ENCODE measurements at regions not wholly inside any gene's neighbourhood (a gene's known extent, or its start where the extent isn't known, plus 50 kb on each side); places are given as distances from the start of the nearest gene placed in this dataset.

GRCh38 chr1:98487620-98488019 is 173.9 kb upstream of the SNX7 start:
- no peak overlapping the region for H3K27ac ChIP-seq (ENCODE audit: low read depth in 2 of 2, low read length in 2 of 2)
- no peaks in the 10 kb centered on the region for H3K9me3 ChIP-seq (ENCODE audit: control insufficient read depth in 2 of 2, low read length in 2 of 2)
- H3K4me1 ChIP-seq (ENCODE audit: control insufficient read depth in 2 of 2, insufficient read depth in 2 of 2, low read length in 2 of 2) = no peaks in the 10 kb centered on the region
- H3K4me3 ChIP-seq (ENCODE audit: low read length in 2 of 2) = no peak overlapping the region
- no peaks in the 10 kb centered on the region for H3K27me3 ChIP-seq (ENCODE audit: control insufficient read depth in 2 of 2, insufficient read depth in 2 of 2, low read length in 2 of 2)
- H3K36me3 ChIP-seq (ENCODE audit: control insufficient read depth in 2 of 2, insufficient read depth in 2 of 2, low read length in 2 of 2) = no peaks in the 10 kb centered on the region
- no peak overlapping the region for H3K9ac ChIP-seq (ENCODE audit: low read depth in 1 of 2, low read length in 2 of 2)

DNA sequence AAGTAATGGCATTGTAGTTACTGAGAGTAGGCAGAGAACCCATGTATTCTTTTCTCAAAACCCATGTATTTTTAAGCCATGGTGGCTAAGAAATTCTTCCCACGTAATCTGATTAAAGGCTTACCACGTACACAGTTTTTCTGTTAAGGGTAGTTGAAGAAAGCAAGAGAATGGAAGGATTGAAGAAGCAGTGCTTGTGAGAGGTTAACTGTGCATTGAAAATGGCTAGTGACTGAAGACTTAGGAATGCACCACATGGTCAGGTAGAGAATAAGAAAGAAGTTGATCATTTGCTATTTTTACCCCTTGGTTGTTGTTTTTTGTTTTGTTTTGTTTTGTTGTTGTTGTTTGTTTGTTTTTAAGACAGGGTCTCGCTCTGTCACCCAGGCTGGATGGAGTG is 178.9 kb upstream of the SNX7 start:
- no peaks in the 10 kb centered on the region for H3K4me1 ChIP-seq (ENCODE audit: control insufficient read depth in 2 of 2, insufficient read depth in 2 of 2, low read length in 2 of 2)
- H3K27me3 ChIP-seq (ENCODE audit: control insufficient read depth in 2 of 2, insufficient read depth in 2 of 2, low read length in 2 of 2) = no peaks in the 10 kb centered on the region
- H3K27ac ChIP-seq (ENCODE audit: low read depth in 2 of 2, low read length in 2 of 2) = no peak overlapping the region
- H3K9ac ChIP-seq (ENCODE audit: low read depth in 1 of 2, low read length in 2 of 2) = no peak overlapping the region
- no peak overlapping the region for H3K4me3 ChIP-seq (ENCODE audit: low read length in 2 of 2)
- no peaks in the 10 kb centered on the region for H3K9me3 ChIP-seq (ENCODE audit: control insufficient read depth in 2 of 2, low read length in 2 of 2)
- H3K36me3 ChIP-seq (ENCODE audit: control insufficient read depth in 2 of 2, insufficient read depth in 2 of 2, low read length in 2 of 2) = no peaks in the 10 kb centered on the region

- H3K9me3 ChIP-seq (ENCODE audit: control insufficient read depth in 2 of 2, low read length in 2 of 2) = no peaks in the 10 kb centered on the region
- H3K27ac ChIP-seq (ENCODE audit: low read depth in 2 of 2, low read length in 2 of 2) = no peak overlapping the region
- H3K9ac ChIP-seq (ENCODE audit: low read depth in 1 of 2, low read length in 2 of 2) = no peak overlapping the region
- H3K36me3 ChIP-seq (ENCODE audit: control insufficient read depth in 2 of 2, insufficient read depth in 2 of 2, low read length in 2 of 2) = no peaks in the 10 kb centered on the region
- H3K27me3 ChIP-seq (ENCODE audit: control insufficient read depth in 2 of 2, insufficient read depth in 2 of 2, low read length in 2 of 2) = no peaks in the 10 kb centered on the region
- no peak overlapping the region for H3K4me3 ChIP-seq (ENCODE audit: low read length in 2 of 2)
- H3K4me1 ChIP-seq (ENCODE audit: control insufficient read depth in 2 of 2, insufficient read depth in 2 of 2, low read length in 2 of 2) = no peaks in the 10 kb centered on the region
These were observed 181.2 kb upstream of the SNX7 start for GRCh38 chr1:98480271-98480670.

DNA sequence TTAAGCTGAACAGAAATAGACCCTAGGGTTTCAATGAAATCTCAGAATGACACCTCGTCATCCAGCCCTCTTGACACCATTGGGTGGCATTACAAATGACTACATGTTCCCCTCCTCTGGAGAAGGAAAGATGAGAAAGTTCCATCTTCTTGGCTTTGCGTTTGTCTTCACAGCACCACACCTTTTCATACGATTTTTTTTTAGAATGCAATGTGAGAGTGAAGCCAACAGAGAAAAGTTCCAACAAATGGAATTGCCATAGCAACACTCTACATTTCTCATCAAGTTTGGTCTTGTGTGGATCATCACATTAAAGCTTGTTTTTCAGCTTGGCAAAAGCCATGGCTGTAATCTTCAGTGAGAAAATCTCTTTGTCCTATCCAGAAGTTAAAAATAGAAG is 183.4 kb upstream of the SNX7 start:
- no peak overlapping the region for H3K9ac ChIP-seq (ENCODE audit: low read depth in 1 of 2, low read length in 2 of 2)
- no peaks in the 10 kb centered on the region for H3K9me3 ChIP-seq (ENCODE audit: control insufficient read depth in 2 of 2, low read length in 2 of 2)
- H3K36me3 ChIP-seq (ENCODE audit: control insufficient read depth in 2 of 2, insufficient read depth in 2 of 2, low read length in 2 of 2) = no peaks in the 10 kb centered on the region

DNA sequence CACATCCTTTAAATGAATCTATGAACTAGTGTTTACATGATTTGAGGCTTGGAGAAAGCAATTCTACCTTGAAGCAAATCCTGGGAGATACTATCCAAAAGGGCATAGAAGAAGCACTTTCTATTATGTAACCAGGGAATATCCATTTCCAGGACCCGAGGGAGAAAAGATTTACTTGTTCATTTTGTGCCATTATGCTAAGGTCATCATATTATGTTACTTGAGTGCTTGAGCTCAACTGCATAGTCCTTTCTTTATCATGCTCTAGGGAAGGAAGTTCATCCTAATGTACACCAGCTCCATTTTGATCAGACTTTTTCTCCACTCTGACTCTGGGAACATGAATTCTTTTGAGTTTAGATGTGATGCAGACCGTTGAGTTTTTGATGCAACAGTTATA is 188.6 kb upstream of the SNX7 start:
- H3K9me3 ChIP-seq (ENCODE audit: control insufficient read depth in 2 of 2, low read length in 2 of 2) = no peaks in the 10 kb centered on the region
- H3K27ac ChIP-seq (ENCODE audit: low read depth in 2 of 2, low read length in 2 of 2) = no peak overlapping the region
- no peaks in the 10 kb centered on the region for H3K27me3 ChIP-seq (ENCODE audit: control insufficient read depth in 2 of 2, insufficient read depth in 2 of 2, low read length in 2 of 2)
- no peaks in the 10 kb centered on the region for H3K4me1 ChIP-seq (ENCODE audit: control insufficient read depth in 2 of 2, insufficient read depth in 2 of 2, low read length in 2 of 2)
- no peak overlapping the region for H3K9ac ChIP-seq (ENCODE audit: low read depth in 1 of 2, low read length in 2 of 2)
- no peaks in the 10 kb centered on the region for H3K36me3 ChIP-seq (ENCODE audit: control insufficient read depth in 2 of 2, insufficient read depth in 2 of 2, low read length in 2 of 2)
- H3K4me3 ChIP-seq (ENCODE audit: low read length in 2 of 2) = no peak overlapping the region

More for the DNA sequence above, 183.4 kb upstream of the SNX7 start:
- no peaks in the 10 kb centered on the region for H3K27me3 ChIP-seq (ENCODE audit: control insufficient read depth in 2 of 2, insufficient read depth in 2 of 2, low read length in 2 of 2)
- no peak overlapping the region for H3K27ac ChIP-seq (ENCODE audit: low read depth in 2 of 2, low read length in 2 of 2)
- H3K4me1 ChIP-seq (ENCODE audit: control insufficient read depth in 2 of 2, insufficient read depth in 2 of 2, low read length in 2 of 2) = no peaks in the 10 kb centered on the region
- no peak overlapping the region for H3K4me3 ChIP-seq (ENCODE audit: low read length in 2 of 2)

GRCh38 chr1:98471633-98472032 is 189.9 kb upstream of the SNX7 start:
- H3K9me3 ChIP-seq (ENCODE audit: control insufficient read depth in 2 of 2, low read length in 2 of 2) = no peaks in the 10 kb centered on the region
- no peaks in the 10 kb centered on the region for H3K4me1 ChIP-seq (ENCODE audit: control insufficient read depth in 2 of 2, insufficient read depth in 2 of 2, low read length in 2 of 2)
- H3K9ac ChIP-seq (ENCODE audit: low read depth in 1 of 2, low read length in 2 of 2) = no peak overlapping the region
- H3K4me3 ChIP-seq (ENCODE audit: low read length in 2 of 2) = no peak overlapping the region
- H3K36me3 ChIP-seq (ENCODE audit: control insufficient read depth in 2 of 2, insufficient read depth in 2 of 2, low read length in 2 of 2) = no peaks in the 10 kb centered on the region
- no peaks in the 10 kb centered on the region for H3K27me3 ChIP-seq (ENCODE audit: control insufficient read depth in 2 of 2, insufficient read depth in 2 of 2, low read length in 2 of 2)
- H3K27ac ChIP-seq (ENCODE audit: low read depth in 2 of 2, low read length in 2 of 2) = no peak overlapping the region

DNA sequence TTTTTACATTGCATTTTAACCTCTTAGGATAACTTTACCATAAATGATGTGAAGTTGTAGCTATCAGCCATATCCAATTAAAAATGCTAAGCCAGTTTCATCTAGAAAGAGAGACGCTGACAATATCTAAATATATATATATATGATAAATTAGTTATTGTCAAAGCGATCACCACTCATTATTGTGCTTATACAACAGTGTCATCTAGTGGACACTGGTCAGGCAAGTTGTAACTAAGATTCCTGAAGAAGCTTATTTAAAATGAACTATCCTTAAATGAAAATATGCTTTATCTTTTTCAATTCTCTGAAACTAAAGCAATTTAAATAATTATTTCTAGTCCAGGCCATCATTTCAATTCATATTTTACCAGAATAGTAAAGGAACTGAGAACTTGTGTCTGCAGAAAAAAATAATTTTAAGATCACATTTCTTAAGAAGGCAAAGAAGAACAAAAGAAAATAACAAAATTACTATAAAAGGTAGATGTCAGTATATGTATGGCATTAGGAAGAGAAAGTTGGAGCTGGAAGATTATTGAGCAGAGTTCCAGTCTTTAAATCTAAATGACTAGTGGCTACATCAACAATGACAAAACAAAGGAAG is 193.3 kb upstream of the SNX7 start:
- H3K27ac ChIP-seq (ENCODE audit: low read depth in 2 of 2, low read length in 2 of 2) = no peak overlapping the region
- H3K27me3 ChIP-seq (ENCODE audit: control insufficient read depth in 2 of 2, insufficient read depth in 2 of 2, low read length in 2 of 2) = no peaks in the 10 kb centered on the region
- H3K9ac ChIP-seq (ENCODE audit: low read depth in 1 of 2, low read length in 2 of 2) = no peak overlapping the region
- H3K9me3 ChIP-seq (ENCODE audit: control insufficient read depth in 2 of 2, low read length in 2 of 2) = no peaks in the 10 kb centered on the region
- no peaks in the 10 kb centered on the region for H3K36me3 ChIP-seq (ENCODE audit: control insufficient read depth in 2 of 2, insufficient read depth in 2 of 2, low read length in 2 of 2)
- no peaks in the 10 kb centered on the region for H3K4me1 ChIP-seq (ENCODE audit: control insufficient read depth in 2 of 2, insufficient read depth in 2 of 2, low read length in 2 of 2)
- H3K4me3 ChIP-seq (ENCODE audit: low read length in 2 of 2) = no peak overlapping the region

DNA sequence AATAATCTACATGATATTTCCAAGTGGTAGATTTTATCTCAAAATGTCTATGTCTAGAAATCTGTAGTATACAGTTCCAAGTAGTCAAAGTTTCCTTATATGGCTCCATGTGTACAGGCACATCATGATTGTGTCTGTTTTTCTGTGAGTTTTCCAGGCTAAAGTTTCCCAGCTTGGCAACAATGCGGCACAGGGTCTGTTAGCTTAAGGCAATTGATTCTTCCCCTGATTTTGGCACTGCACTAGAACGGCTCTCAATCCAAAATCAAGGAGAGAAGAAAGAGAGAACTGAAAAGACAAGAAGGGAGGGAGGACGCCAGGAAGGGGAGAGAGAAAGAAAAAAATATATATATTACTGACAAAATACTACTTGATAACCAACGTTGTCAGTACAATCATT is 193.9 kb upstream of the SNX7 start:
- Histone ChIP-seq H3K9me3 (ENCODE audit: control insufficient read depth in 2 of 2, low read length in 2 of 2) (no peaks in the 10 kb centered on the region), H3K4me3 (ENCODE audit: low read length in 2 of 2) (no peak overlapping the region)

DNA sequence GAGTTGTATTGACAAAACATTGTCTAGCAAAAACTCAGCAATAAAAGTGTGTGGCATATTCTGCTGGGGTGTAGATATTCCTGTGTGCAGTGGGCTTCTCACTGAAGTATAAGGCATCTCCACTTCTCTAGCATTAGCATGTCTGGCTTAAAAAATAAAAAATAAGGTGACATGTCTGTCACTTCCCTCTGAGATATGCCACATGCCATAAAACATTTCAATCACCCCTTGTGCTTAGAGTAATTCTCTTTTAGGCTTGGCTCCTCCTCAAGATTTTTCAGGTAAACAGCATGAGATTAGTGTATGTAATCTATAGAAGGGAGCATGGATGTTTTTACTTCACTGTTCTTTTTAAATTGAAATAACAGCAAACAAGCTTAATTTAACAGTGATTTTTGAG is 194.4 kb upstream of the SNX7 start:
- Histone ChIP-seq H3K9ac (ENCODE audit: low read depth in 1 of 2, low read length in 2 of 2) (no peak overlapping the region), H3K9me3 (ENCODE audit: control insufficient read depth in 2 of 2, low read length in 2 of 2) (no peaks in the 10 kb centered on the region), H3K27me3 (ENCODE audit: control insufficient read depth in 2 of 2, insufficient read depth in 2 of 2, low read length in 2 of 2) (no peaks in the 10 kb centered on the region), H3K4me3 (ENCODE audit: low read length in 2 of 2) (no peak overlapping the region), H3K4me1 (ENCODE audit: control insufficient read depth in 2 of 2, insufficient read depth in 2 of 2, low read length in 2 of 2) (no peaks in the 10 kb centered on the region), H3K27ac (ENCODE audit: low read depth in 2 of 2, low read length in 2 of 2) (no peak overlapping the region), H3K36me3 (ENCODE audit: control insufficient read depth in 2 of 2, insufficient read depth in 2 of 2, low read length in 2 of 2) (no peaks in the 10 kb centered on the region)

More for the DNA sequence above, 193.9 kb upstream of the SNX7 start:
- Histone ChIP-seq H3K4me1 (ENCODE audit: control insufficient read depth in 2 of 2, insufficient read depth in 2 of 2, low read length in 2 of 2) (no peaks in the 10 kb centered on the region), H3K9ac (ENCODE audit: low read depth in 1 of 2, low read length in 2 of 2) (no peak overlapping the region), H3K27ac (ENCODE audit: low read depth in 2 of 2, low read length in 2 of 2) (no peak overlapping the region), H3K27me3 (ENCODE audit: control insufficient read depth in 2 of 2, insufficient read depth in 2 of 2, low read length in 2 of 2) (no peaks in the 10 kb centered on the region), H3K36me3 (ENCODE audit: control insufficient read depth in 2 of 2, insufficient read depth in 2 of 2, low read length in 2 of 2) (no peaks in the 10 kb centered on the region)

GRCh38 chr1:98461873-98462385 is 199.6 kb upstream of the SNX7 start:
- H3K27me3 ChIP-seq (ENCODE audit: control insufficient read depth in 2 of 2, insufficient read depth in 2 of 2, low read length in 2 of 2) = no peaks in the 10 kb centered on the region
- no peak overlapping the region for H3K27ac ChIP-seq (ENCODE audit: low read depth in 2 of 2, low read length in 2 of 2)
- H3K9me3 ChIP-seq (ENCODE audit: control insufficient read depth in 2 of 2, low read length in 2 of 2) = no peaks in the 10 kb centered on the region
- H3K4me3 ChIP-seq (ENCODE audit: low read length in 2 of 2) = no peak overlapping the region
- no peaks in the 10 kb centered on the region for H3K36me3 ChIP-seq (ENCODE audit: control insufficient read depth in 2 of 2, insufficient read depth in 2 of 2, low read length in 2 of 2)
- no peak overlapping the region for H3K9ac ChIP-seq (ENCODE audit: low read depth in 1 of 2, low read length in 2 of 2)
- H3K4me1 ChIP-seq (ENCODE audit: control insufficient read depth in 2 of 2, insufficient read depth in 2 of 2, low read length in 2 of 2) = no peaks in the 10 kb centered on the region

- Histone ChIP-seq H3K9ac (ENCODE audit: low read depth in 1 of 2, low read length in 2 of 2) (no peak overlapping the region), H3K4me1 (ENCODE audit: control insufficient read depth in 2 of 2, insufficient read depth in 2 of 2, low read length in 2 of 2) (no peaks in the 10 kb centered on the region), H3K9me3 (ENCODE audit: control insufficient read depth in 2 of 2, low read length in 2 of 2) (no peaks in the 10 kb centered on the region), H3K27me3 (ENCODE audit: control insufficient read depth in 2 of 2, insufficient read depth in 2 of 2, low read length in 2 of 2) (no peaks in the 10 kb centered on the region), H3K36me3 (ENCODE audit: control insufficient read depth in 2 of 2, insufficient read depth in 2 of 2, low read length in 2 of 2) (no peaks in the 10 kb centered on the region), H3K4me3 (ENCODE audit: low read length in 2 of 2) (no peak overlapping the region), H3K27ac (ENCODE audit: low read depth in 2 of 2, low read length in 2 of 2) (no peak overlapping the region)
These were observed 201.4 kb upstream of the SNX7 start for GRCh38 chr1:98460136-98460535.
